H9 (cell line): ENCODE measurements at regions not wholly inside any gene's neighbourhood (a gene's known extent, or its start where the extent isn't known, plus 50 kb on each side); places are given as distances from the start of the nearest gene placed in this dataset.

ENCODE experiments used
- DNase-seq: peaks from one replicate; pipeline ENCODE4 v3.0.0-alpha.2; 2017
- H2AFZ ChIP-seq: one replicate; pipeline ENCODE4 v1.6.1; 2013; ENCODE audit warnings: mild to moderate bottlenecking, low read length, control low read depth, moderate library complexity
- H2AK5ac ChIP-seq: 2 replicates; pipeline ENCODE4 v1.6.1; 2013; ENCODE audit warnings: low read length, control low read depth, mixed read lengths; ENCODE audit not compliant: insufficient read length
- H2BK120ac ChIP-seq: one replicate; pipeline ENCODE4 v1.6.1; 2013; ENCODE audit warnings: low read depth, mild to moderate bottlenecking, low read length, control low read depth, inconsistent platforms; ENCODE audit not compliant: poor library complexity, severe bottlenecking
- H2BK12ac ChIP-seq: 2 replicates; pipeline ENCODE4 v1.6.1; 2013; ENCODE audit warnings: low read length, control low read depth, mixed read lengths, low read depth; ENCODE audit not compliant: insufficient read length
- H2BK15ac ChIP-seq: 2 replicates; pipeline ENCODE4 v1.6.1; 2013; ENCODE audit warnings: low read depth, low read length, control low read depth
- H2BK20ac ChIP-seq: one replicate; pipeline ENCODE4 v1.6.1; 2013; ENCODE audit warnings: low read depth, mild to moderate bottlenecking, low read length, control low read depth, inconsistent platforms; ENCODE audit not compliant: poor library complexity, severe bottlenecking
- H2BK5ac ChIP-seq: 2 replicates; pipeline ENCODE4 v1.6.1; 2013; ENCODE audit warnings: low read length, control low read depth, mixed read lengths; ENCODE audit not compliant: insufficient read length
- H3K14ac ChIP-seq: 2 replicates; pipeline ENCODE4 v1.6.1; 2013; ENCODE audit warnings: low read length, control low read depth; ENCODE audit not compliant: insufficient read depth
- H3K18ac ChIP-seq: 2 replicates; pipeline ENCODE4 v1.6.1; 2013; ENCODE audit warnings: low read depth, mild to moderate bottlenecking, mixed read lengths, low read length, control low read depth; ENCODE audit not compliant: insufficient read length
- H3K23ac ChIP-seq: 2 replicates; pipeline ENCODE4 v1.6.1; 2013; ENCODE audit warnings: low read length, control low read depth, mixed read lengths, low read depth; ENCODE audit not compliant: insufficient read length
- H3K23me2 ChIP-seq: 2 replicates; pipeline ENCODE4 v1.6.1; 2013; ENCODE audit warnings: low read depth, mild to moderate bottlenecking, mixed read lengths, low read length, control low read depth; ENCODE audit not compliant: insufficient read length, poor library complexity, severe bottlenecking
- H3K27ac ChIP-seq: 2 replicates; pipeline ENCODE4 v1.5.1; 2013; ENCODE audit warnings: low read length, control low read depth, mixed read lengths, low read depth; ENCODE audit not compliant: insufficient read length
- H3K27me3 ChIP-seq: 2 replicates; pipeline ENCODE4 v1.6.1; 2013; ENCODE audit warnings: low read length, control low read depth, inconsistent platforms; ENCODE audit not compliant: insufficient read depth
- H3K4ac ChIP-seq: 2 replicates; pipeline ENCODE4 v1.6.1; 2013; ENCODE audit warnings: low read depth, mild to moderate bottlenecking, control low read depth, inconsistent platforms, low read length, moderate library complexity
- H3K4me1 ChIP-seq: 2 replicates; pipeline ENCODE4 v1.6.1; 2013; ENCODE audit warnings: low read length, control low read depth, inconsistent platforms; ENCODE audit not compliant: insufficient read depth
- H3K4me2 ChIP-seq: 2 replicates; pipeline ENCODE4 v1.6.1; 2013; ENCODE audit warnings: low read length, control low read depth, mixed read lengths; ENCODE audit not compliant: insufficient read length, insufficient read depth
- H3K56ac ChIP-seq: 2 replicates; pipeline ENCODE4 v1.6.1; 2013; ENCODE audit warnings: low read depth, mild to moderate bottlenecking, mixed read lengths, low read length, control low read depth; ENCODE audit not compliant: insufficient read length
- H3K79me1 ChIP-seq: 2 replicates; pipeline ENCODE4 v1.6.1; 2013; ENCODE audit warnings: low read depth, mild to moderate bottlenecking, moderate library complexity, low read length, control low read depth, inconsistent platforms; ENCODE audit not compliant: insufficient read depth, poor library complexity, severe bottlenecking
- H3K79me2 ChIP-seq: 2 replicates; pipeline ENCODE4 v1.6.1; 2013; ENCODE audit warnings: low read length, control low read depth, inconsistent platforms; ENCODE audit not compliant: insufficient read depth
- H3K9ac ChIP-seq: 2 replicates; pipeline ENCODE4 v1.6.1; 2013; ENCODE audit warnings: low read length, control low read depth, mixed read lengths; ENCODE audit not compliant: insufficient read length; ENCODE audit errors: extremely low read depth
- H3K9me3 ChIP-seq: one replicate; pipeline ENCODE4 v1.6.1; 2013; ENCODE audit warnings: low read depth, low read length, inconsistent platforms; ENCODE audit not compliant: control insufficient read depth
- H3T11ph ChIP-seq: one replicate; pipeline ENCODE4 v1.6.1; 2013; ENCODE audit warnings: mild to moderate bottlenecking, low read length, control low read depth, inconsistent platforms
- H4K20me1 ChIP-seq: one replicate; pipeline ENCODE4 v1.6.1; 2013; ENCODE audit not compliant: control insufficient read depth, insufficient read length, insufficient read depth
- H4K5ac ChIP-seq: 2 replicates; pipeline ENCODE4 v1.6.1; 2013; ENCODE audit warnings: low read depth, mild to moderate bottlenecking, mixed read lengths, low read length, control low read depth; ENCODE audit not compliant: insufficient read length
- H4K8ac ChIP-seq: replicated peaks from 2 replicates; pipeline ENCODE4 v1.6.1; 2013; ENCODE audit warnings: low read length, control low read depth, mixed read lengths, low read depth; ENCODE audit not compliant: insufficient read length
- H4K91ac ChIP-seq: 2 replicates; pipeline ENCODE4 v1.6.1; 2013; ENCODE audit warnings: low read depth, mild to moderate bottlenecking, moderate library complexity, mixed read lengths, low read length, control low read depth; ENCODE audit not compliant: insufficient read length
- H3K27ac Mint-ChIP-seq, 3 experiments: 2 replicates in 2 of 3; 3 replicates in 1 of 3; pipeline ENCODE4 v1.8.0; 2020 to 2021; ENCODE audit warnings: mixed read lengths in 3 of 3, mild to moderate bottlenecking in 1 of 3, moderate library complexity in 1 of 3
- H3K27me3 Mint-ChIP-seq: 2 replicates; pipeline ENCODE4 v1.8.0; 2021; ENCODE audit warnings: low read depth, mild to moderate bottlenecking, moderate library complexity, mixed read lengths
- H3K36me3 Mint-ChIP-seq, 3 experiments: 2 replicates in 2 of 3; 3 replicates in 1 of 3; pipeline ENCODE4 v1.8.0; 2020 to 2021; ENCODE audit warnings: low read depth in 3 of 3, mixed read lengths in 3 of 3; ENCODE audit not compliant: insufficient read depth in 1 of 3
- H3K4me1 Mint-ChIP-seq, 2 experiments: 2 replicates each; pipeline ENCODE4 v1.8.0; 2020; ENCODE audit warnings: mixed read lengths in 2 of 2
- H3K4me3 Mint-ChIP-seq, 2 experiments: 2 replicates in 1 of 2; 3 replicates in 1 of 2; pipeline ENCODE4 v1.8.0; 2020 to 2021; ENCODE audit warnings: mild to moderate bottlenecking in 2 of 2, mixed read lengths in 2 of 2, moderate library complexity in 1 of 2
- H3K9me3 Mint-ChIP-seq, 2 experiments: 2 replicates in 1 of 2; 3 replicates in 1 of 2; pipeline ENCODE4 v1.8.0; 2020; ENCODE audit warnings: mild to moderate bottlenecking in 2 of 2, mixed read lengths in 2 of 2, moderate library complexity in 1 of 2
- WGBS: extraction: QIAGEN DNeasy Blood & Tissue Kit; methylation state at CpG from one replicate; pipeline ENCODE4 v1.1.7; 2013; ENCODE audit warnings: missing lambda C conversion rate, low lambda C conversion rate, mixed read lengths; ENCODE audit not compliant: insufficient read length; ENCODE audit errors: extremely low coverage; 5-methylcytosine and 5-hydroxymethylcytosine counted together
- TF ChIP-seq, protein P1 (sequence below): fragments of 200-600 bp; sonication (generic); conservative IDR thresholded peaks from 3 replicates; pipeline ENCODE4 v1.8.0; 2021; ENCODE audit warnings: antibody characterized with exemption, mild to moderate bottlenecking

DNA sequence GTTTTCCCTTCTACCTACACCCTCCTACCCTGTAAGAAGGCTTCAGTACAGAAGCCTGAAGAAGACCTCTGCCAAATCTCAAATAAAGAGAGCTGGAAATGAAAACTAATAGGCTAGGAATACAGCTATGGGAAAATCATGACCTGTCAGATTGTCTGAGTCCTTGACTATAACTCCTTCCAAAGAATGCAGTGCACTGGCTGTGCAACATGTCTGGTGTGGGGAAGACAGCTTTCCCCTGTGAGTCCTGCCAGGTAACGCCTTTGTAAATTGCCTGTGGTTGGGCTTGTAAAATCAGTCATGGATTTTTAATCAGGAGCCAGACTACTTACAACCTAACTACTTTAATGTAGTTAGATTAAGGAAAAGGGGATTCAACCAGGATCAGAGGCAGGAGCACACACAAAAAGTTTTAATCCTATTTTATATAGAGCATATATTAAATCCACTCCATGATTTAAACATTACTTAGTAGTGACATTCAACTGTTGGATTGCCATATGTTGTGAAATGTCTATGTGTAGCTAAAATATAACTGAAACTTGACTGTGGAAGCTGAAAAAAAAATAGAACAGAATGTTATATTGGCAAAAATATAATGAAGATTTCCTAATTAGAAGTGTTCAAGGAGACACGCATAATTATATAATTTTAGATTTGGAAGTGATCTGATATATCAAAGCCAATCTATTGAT is 1667.8 kb downstream of the KCNT2 start:
- Histone ChIP-seq H2BK120ac (no peak overlapping the region), H3K18ac (no peak overlapping the region), H2AK5ac (no peak overlapping the region), H2AFZ (no peak overlapping the region), H2BK15ac (no peak overlapping the region), H3K23ac (no peak overlapping the region), H3K79me2 (no peaks in the 10 kb centered on the region), H4K8ac (no peak overlapping the region), H4K91ac (no peak overlapping the region), H3K27me3 (no peaks in the 10 kb centered on the region), H3K4me2 (no peak overlapping the region), H2BK12ac (no peak overlapping the region), H3K56ac (no peak overlapping the region), H3K79me1 (no peaks in the 10 kb centered on the region), H2BK5ac (no peak overlapping the region), H3K4ac (no peak overlapping the region), H3K14ac (no peak overlapping the region), H3K27ac (no peak overlapping the region), H2BK20ac (no peak overlapping the region), H4K5ac (no peak overlapping the region), H3K4me1 (no peaks in the 10 kb centered on the region), H3K9ac (no peak overlapping the region), H3K9me3 (no peaks in the 10 kb centered on the region), H3K23me2 (no peaks in the 10 kb centered on the region), H3T11ph (no peak overlapping the region), H4K20me1 (no peaks in the 10 kb centered on the region)
- Mint-ChIP-seq H3K4me1 (peaks cover 4 to 5% of the 10 kb centered on the region in 2 experiments; a peak in 2 of 4 replicates), H3K9me3 (peaks cover 0 to 2% of the 10 kb centered on the region in 2 experiments; a peak in 1 of 5 replicates), H3K27me3 (no peaks in the 10 kb centered on the region), H3K27ac (no peak overlapping the region), H3K36me3 (peaks cover 0 to 2% (median 0%) of the 10 kb centered on the region in 3 experiments; a peak in 2 of 7 replicates), H3K4me3 (no peak overlapping the region)
- no peak for DNase-seq
- TF ChIP-seq, protein P1, sequence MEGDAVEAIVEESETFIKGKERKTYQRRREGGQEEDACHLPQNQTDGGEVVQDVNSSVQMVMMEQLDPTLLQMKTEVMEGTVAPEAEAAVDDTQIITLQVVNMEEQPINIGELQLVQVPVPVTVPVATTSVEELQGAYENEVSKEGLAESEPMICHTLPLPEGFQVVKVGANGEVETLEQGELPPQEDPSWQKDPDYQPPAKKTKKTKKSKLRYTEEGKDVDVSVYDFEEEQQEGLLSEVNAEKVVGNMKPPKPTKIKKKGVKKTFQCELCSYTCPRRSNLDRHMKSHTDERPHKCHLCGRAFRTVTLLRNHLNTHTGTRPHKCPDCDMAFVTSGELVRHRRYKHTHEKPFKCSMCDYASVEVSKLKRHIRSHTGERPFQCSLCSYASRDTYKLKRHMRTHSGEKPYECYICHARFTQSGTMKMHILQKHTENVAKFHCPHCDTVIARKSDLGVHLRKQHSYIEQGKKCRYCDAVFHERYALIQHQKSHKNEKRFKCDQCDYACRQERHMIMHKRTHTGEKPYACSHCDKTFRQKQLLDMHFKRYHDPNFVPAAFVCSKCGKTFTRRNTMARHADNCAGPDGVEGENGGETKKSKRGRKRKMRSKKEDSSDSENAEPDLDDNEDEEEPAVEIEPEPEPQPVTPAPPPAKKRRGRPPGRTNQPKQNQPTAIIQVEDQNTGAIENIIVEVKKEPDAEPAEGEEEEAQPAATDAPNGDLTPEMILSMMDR = no peak
- WGBS = no CpG with 5 or more reads among the region's 2 CpGs
